Left lung (tissue), 4 donors: ENCODE measurements at regions not wholly inside any gene's neighbourhood (a gene's known extent, or its start where the extent isn't known, plus 50 kb on each side); places are given as distances from the start of the nearest gene placed in this dataset.

Experiments
- ATAC-seq: fragments of 200-7000 bp; cut with Tn5 transposase; one replicate; pipeline ENCODE4 v1.9.1; 2020; ENCODE audit warnings: moderate library complexity
- DNase-seq, 4 donors: peaks; one replicate each; pipeline ENCODE4 v3.0.0-alpha.2; 2013 to 2020
- H3K27ac ChIP-seq, 2 donors: fragments of 200-600 bp; sonication (generic) in 1 of 2; one replicate each; pipeline versions ENCODE4 v1.5.0 to v1.8.0; 2020 to 2021
- H3K27me3 ChIP-seq, 2 donors: fragments of 200-600 bp; sonication (generic) in 1 of 2; one replicate each; pipeline versions ENCODE4 v1.5.0 to v1.8.0; 2020 to 2021
- H3K36me3 ChIP-seq, 2 donors: fragments of 200-600 bp; sonication (generic) in 1 of 2; one replicate each; pipeline versions ENCODE4 v1.5.0 to v1.8.0; 2020 to 2021
- H3K4me1 ChIP-seq, 2 donors: fragments of 200-600 bp; one replicate each; pipeline ENCODE4 v1.8.0; 2021
- H3K4me3 ChIP-seq, 2 donors: fragments of 200-600 bp; sonication (generic) in 1 of 2; one replicate each; pipeline versions ENCODE4 v1.5.0 to v1.8.0; 2020 to 2021; ENCODE audit warnings: mild to moderate bottlenecking in 1 of 2
- H3K9me3 ChIP-seq, 2 donors: fragments of 200-600 bp; sonication (generic) in 1 of 2; one replicate each; pipeline versions ENCODE4 v1.5.0 to v1.8.0; 2020 to 2021
- CTCF ChIP-seq, 2 donors: fragments of 200-600 bp; sonication (generic) in 1 of 2; IDR thresholded peaks; one replicate each; pipeline versions ENCODE4 v1.5.0 to v1.8.0; 2021; ENCODE audit warnings: antibody characterized with exemption in 2 of 2
- intact Hi-C, 2 donors: fragments of 100-400 bp; cut with DNase I; formaldehyde crosslinking; loops; one replicate each; pipeline versions ENCODE4 v1.11.2 to v1.14.2; 2022
- donor health status: DM: no; HTN: yes; CAD: no.
- donor health status: DM: no; HTN: no; CAD: no.

- intact Hi-C loops, result no loop called here
- DNase-seq (no peak), ATAC-seq (no peak)
- no peak for TF ChIP-seq CTCF (IDR thresholded peaks at IDR 0.05)
- no peaks in the 10 kb centered on the region for H3K27me3 ChIP-seq
- H3K36me3 ChIP-seq, result no peaks in the 10 kb centered on the region
- no peaks in the 10 kb centered on the region for H3K9me3 ChIP-seq
- no peak overlapping the region for H3K27ac ChIP-seq
- no peak overlapping the region for H3K4me3 ChIP-seq
- H3K4me1 ChIP-seq, result no peaks in the 10 kb centered on the region
Observed at GRCh38 chr13:73367886-73368285, 309.1 kb downstream of the KLF5 start.

- Histone ChIP-seq H3K4me1 (no peaks in the 10 kb centered on the region), H3K9me3 (no peaks in the 10 kb centered on the region), H3K27ac (no peak overlapping the region), H3K27me3 (no peaks in the 10 kb centered on the region), H3K4me3 (no peak overlapping the region), H3K36me3 (no peaks in the 10 kb centered on the region)
- intact Hi-C loops, result no loop called here
- DNase-seq, result no peak
- no peak for TF ChIP-seq CTCF (IDR thresholded peaks at IDR 0.05)
- no peak for ATAC-seq
Observed at GRCh38 chr13:73366241-73366640, 307.4 kb downstream of the KLF5 start.

GRCh38 chr13:73365681-73366080 is 306.9 kb downstream of the KLF5 start:
- no peak overlapping the region for H3K27ac ChIP-seq
- no peaks in the 10 kb centered on the region for H3K9me3 ChIP-seq
- no peak overlapping the region for H3K4me3 ChIP-seq
- H3K4me1 ChIP-seq, result no peaks in the 10 kb centered on the region
- no peak for TF ChIP-seq CTCF (IDR thresholded peaks at IDR 0.05)
- no peaks in the 10 kb centered on the region for H3K27me3 ChIP-seq
- H3K36me3 ChIP-seq, result no peaks in the 10 kb centered on the region
- intact Hi-C loops, result no loop called here
- ATAC-seq (no peak), DNase-seq (no peak)

- DNase-seq (no peak), ATAC-seq (no peak)
- H3K9me3 ChIP-seq, result no peaks in the 10 kb centered on the region
- no peaks in the 10 kb centered on the region for H3K36me3 ChIP-seq
- intact Hi-C loops, result no loop called here
- no peaks in the 10 kb centered on the region for H3K27me3 ChIP-seq
- no peak overlapping the region for H3K4me3 ChIP-seq
- no peak overlapping the region for H3K27ac ChIP-seq
- no peak for TF ChIP-seq CTCF (IDR thresholded peaks at IDR 0.05)
- H3K4me1 ChIP-seq, result no peaks in the 10 kb centered on the region
Observed at GRCh38 chr13:73365252-73365651, 306.4 kb downstream of the KLF5 start.

GRCh38 chr13:73364736-73365135 is 305.9 kb downstream of the KLF5 start:
- no peak for DNase-seq
- Histone ChIP-seq H3K4me3 (no peak overlapping the region), H3K36me3 (no peaks in the 10 kb centered on the region), H3K27me3 (no peaks in the 10 kb centered on the region), H3K9me3 (no peaks in the 10 kb centered on the region), H3K27ac (no peak overlapping the region), H3K4me1 (no peaks in the 10 kb centered on the region)
- intact Hi-C loops, result no loop called here
- ATAC-seq, result no peak
- no peak for TF ChIP-seq CTCF (IDR thresholded peaks at IDR 0.05)
